IPS DF 19.7 (cell line): ENCODE measurements at regions not wholly inside any gene's neighbourhood (a gene's known extent, or its start where the extent isn't known, plus 50 kb on each side); places are given as distances from the start of the nearest gene placed in this dataset.

Experiments used
- DNase-seq: peaks from one replicate; pipeline ENCODE4 v3.0.0-alpha.2; 2013; ENCODE audit warnings: low read depth, low spot score

- no peak for DNase-seq
Measured at GRCh38 chr3:177569193-177569592, 371.9 kb upstream of the TBL1XR1 start.

DNA sequence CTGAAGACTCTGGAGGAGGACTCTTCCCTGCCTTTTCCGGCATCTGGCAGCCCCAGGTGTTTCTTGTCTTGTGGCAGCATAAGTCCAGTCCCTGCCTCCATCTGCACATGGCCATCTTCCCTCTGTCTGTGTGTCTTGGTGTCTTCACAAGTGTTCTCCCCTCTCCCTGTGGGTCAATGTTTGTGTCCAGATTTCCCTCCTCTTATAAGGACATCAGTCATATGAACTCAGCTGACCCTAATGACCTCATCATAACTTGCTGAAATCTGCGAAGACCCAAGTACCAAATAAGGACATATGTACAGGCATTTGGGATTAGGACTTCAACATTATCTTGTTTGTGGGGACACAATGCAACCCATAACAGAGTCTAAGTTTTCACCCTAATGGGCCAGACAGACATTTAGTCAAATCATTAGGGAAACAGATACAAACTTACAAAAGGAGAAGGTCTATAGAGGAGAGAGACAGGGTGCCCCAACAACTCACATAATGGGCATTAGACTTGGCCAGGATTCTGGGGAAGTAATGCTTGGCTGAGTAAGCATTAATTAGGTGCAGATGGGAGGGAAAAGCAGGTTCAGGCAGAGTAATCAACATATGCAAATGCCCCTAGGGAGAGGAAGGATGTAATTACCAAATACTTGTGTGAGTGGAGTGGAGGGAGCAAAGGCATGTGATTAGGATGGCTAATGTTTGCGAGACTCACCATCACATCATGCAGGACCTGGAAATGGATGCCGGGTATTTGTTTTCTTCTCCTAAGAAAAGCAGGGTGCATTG, 372.8 kb upstream of the TBL1XR1 start:
- DNase-seq, result no peak

DNA sequence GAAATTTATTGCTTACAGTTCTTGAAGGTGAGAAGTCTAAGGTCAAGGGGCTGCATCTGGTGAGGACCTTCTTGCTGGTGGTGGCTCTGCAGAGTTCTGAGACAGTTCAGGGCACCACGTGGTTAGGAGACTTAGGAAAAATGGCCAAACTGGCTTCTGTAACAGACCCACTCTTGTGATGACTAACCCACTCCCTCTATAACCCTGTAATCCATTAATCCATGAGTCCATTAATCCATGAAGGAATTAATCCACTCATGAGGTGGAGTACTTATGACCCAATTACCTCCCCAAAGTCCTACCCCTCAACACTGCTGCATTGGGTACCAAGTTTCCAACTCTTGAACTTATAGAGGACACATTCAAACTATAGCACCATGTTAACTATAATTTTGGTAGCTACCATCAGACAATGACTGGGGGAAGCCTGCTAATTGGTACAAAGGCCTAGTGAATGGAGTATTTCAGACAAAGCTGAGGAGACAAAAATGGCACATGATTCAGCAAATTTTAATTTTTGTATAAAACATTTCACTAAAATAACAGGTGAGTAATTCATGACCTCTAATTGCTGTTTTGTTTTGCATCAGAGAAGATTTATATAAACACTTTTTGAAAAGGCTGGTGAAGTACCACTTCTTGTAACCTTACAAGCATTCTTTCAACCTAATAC, 374.1 kb upstream of the TBL1XR1 start:
- DNase-seq, result no peak

DNA sequence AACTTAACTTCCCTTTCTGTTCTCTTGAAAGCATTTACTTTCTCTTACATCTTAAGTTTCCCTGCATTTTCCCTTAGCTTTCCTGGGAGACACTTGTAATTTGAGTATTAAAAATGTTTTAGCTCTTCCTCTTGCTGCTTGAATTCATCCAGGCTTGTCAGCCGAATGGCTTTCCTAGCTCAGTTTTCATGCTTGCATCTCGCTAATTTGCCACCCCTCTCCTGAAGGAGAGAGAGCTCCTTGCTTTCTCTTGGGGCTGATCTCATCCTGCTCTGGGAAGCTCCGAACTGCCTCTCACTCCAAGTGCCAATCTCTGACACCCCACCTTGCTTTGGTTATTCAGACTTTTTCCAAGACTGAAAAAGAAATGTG, 374.6 kb upstream of the TBL1XR1 start:
- DNase-seq, result no peak

- DNase-seq, result no peak
Measured at GRCh38 chr3:177574222-177574856, 377.1 kb upstream of the TBL1XR1 start.

DNA sequence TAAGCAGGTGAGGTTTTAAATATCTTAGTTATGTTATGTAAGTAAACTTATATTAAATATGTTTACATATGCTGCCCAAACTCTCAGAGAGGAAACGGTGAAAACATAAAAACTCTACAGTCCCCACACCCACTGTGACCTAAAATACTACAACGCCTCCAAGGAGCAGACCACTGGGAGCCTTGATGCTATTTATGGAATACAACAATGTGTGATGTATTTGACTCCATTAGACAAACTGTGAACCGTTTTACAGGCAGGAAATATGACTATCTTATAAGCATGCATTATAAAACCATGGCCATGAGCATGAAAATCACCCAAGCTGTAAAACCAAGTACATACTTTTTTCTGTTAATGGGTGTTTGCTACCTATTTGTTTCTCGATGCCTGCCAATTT, 379.5 kb upstream of the TBL1XR1 start:
- DNase-seq, result no peak

- no peak for DNase-seq
Measured at GRCh38 chr3:177578488-177578887, 381.2 kb upstream of the TBL1XR1 start.

DNA sequence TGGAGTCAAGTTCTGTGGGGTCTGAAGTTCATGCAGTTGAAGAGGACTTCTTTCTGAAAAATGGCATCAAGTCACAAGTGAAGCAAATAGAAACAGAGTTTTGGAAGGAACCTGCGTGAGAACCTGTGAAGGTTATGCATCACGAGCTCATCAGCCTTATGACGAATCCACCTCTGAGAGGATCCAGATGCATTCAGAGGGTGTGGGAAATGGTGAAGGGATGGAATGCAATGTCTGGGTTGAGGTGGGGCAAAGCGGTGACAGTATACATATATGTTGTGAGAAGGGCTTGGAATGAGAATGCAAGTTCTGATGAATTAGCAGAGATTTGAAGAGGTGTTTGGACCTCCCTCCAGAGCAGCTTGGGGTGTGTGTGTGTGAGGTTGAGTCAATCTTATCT, 382.1 kb upstream of the TBL1XR1 start:
- no peak for DNase-seq

DNA sequence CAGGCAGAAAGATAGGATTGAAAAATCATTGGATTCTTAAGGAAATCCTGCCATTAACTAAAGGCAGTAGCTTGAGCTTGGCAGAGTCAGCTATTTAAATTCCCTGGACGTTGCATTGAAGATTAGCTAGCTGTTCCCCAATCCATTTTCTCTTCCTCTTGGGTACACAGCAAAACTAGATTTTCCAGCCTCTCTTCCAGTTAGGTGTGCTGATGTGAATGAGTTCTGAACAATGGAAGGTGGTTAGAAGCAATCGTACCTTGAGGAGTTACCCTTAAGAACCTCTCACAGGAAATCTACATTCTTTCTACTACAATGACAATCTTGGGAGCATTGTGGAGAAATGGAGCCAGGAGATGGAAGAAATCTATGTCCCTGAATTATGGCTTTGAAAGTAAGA, 383.2 kb upstream of the TBL1XR1 start:
- no peak for DNase-seq

GRCh38 chr3:177585271-177585670, 388.0 kb upstream of the TBL1XR1 start:
- no peak for DNase-seq

DNA sequence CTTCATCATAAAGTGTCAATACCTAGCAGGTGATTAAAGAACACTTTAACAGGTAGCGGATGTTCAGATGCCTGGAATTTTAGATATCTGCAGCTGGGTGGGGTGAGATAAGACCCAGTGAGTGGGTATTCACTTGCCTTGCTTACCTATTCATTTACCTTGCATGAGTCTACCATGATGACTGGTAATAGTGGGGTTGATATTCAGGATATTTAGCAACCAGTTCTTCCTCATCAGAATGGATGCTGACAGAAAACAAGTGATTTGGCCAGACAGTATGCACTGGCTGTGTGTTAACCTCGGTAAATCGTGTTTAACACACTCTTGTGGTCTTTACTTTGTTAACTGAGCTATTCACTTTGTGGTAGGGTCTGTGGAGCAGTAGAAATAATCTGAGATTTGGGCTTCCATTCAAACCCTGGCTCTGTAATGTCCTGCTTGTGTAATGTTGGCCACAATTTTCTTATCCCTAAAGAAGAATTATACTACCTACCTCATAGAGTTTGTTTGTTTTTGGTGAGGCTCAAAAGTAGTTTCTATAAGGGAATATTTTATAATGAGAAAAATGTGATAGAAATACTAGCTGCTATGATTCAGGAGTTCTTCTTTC, 391.9 kb upstream of the TBL1XR1 start:
- no peak for DNase-seq

DNA sequence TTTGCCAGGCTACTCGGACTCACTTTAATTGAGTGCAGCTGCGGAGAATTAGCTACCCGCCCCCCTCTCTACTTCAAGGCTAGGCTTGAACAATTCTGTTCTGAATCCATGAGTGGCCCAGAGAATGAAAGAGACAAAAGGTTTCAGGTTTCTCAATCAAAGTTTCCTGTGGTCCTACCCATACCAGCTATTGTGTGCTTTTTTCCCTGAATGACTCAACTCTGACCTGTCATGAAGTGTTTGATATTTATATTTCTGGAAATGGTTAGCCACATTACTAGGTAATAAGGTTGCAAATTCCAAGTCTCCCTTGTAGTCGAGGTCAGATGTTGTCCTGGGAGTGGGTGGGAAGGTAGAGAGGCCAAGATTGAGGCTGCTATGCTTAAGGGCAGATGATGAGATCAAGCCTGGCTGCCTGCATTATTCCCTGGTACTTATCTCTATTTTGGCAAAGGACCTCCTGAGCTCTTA, 392.7 kb upstream of the TBL1XR1 start:
- DNase-seq, result no peak

DNA sequence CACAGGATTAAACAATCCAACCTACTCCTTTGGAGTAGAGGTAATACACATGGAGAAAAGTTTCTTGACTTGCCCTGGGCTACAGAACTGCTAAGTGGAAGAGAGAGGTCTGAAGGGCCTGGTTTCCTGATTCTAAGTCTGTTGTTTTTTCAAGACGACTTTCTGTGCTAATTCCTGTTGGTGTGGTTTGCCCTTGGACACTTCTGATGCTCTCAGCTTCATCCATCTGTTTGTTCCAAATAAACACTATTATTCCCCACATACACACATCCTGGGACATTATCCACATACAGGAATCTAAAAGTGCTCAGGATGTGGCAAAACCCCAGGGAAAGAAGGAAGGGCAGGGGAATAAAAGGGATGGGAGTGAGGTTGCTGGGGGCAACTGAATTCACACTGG, 393.5 kb upstream of the TBL1XR1 start:
- no peak for DNase-seq

DNA sequence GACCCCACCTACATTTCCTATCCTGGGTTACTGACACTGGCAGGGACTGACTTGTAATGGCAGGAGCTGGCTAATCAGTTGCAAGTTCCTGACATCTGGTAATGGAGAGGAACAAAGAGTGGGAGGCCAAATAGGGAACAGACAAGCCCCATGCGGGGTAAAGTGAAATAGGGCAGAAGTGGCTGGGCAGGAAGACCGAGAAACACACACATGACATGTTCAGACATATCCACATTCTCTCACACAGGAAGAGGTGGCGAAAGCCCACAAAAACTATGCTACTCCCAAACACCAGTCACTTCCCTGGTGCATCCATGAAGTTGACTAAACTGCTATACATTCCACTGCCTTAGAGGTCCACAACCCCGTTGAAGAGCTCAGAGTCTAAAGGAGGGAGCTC, 394.1 kb upstream of the TBL1XR1 start:
- no peak for DNase-seq

DNA sequence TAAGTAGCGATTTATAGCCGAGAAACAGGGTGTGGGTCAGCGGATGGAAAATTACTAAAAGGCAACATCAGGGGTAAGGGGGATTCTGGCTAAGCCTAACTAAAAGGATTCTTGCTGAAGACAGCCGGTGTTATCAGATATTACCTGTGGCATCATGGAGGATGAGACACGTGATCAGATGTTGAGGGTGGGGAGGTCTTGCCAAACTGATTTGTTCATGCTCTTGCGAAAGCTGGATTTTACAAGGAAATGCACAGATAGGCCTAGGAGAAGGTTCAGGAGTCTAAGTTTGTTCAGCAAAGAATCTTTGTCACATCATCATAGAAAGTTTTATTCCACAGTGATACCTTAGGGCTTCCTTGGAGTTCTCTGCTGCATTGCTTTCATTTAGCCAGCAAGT, 396.8 kb upstream of the TBL1XR1 start:
- no peak for DNase-seq

DNA sequence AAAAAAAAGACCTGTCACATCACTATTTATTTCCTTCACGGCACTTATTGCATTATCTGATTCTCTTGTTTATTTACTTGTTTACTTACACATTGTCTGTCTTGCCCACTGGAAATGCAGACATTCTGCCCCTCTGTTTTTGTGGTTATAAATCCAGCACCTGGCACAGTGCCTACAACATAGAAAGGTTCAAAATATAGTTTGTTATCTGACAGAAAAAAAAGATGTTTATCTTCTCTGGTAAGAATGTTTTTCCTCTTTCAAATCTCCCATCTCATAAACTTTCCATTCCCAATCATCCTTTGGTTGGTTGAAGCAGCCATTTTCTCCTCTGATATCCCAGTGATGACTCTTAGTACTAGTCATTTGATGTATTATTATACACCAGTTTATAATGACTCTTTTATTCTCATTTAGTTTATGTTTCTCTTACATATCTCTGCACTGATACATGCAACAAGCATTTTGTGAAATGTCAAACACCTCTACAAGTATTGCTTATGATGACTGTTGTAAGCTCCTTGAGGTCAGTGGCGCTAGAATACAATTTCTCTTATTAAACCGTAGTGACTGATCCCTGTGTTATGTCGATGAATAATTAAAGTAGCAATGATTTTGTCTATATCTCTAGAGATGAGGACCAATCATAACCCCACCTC, 398.4 kb upstream of the TBL1XR1 start:
- DNase-seq, result no peak

DNA sequence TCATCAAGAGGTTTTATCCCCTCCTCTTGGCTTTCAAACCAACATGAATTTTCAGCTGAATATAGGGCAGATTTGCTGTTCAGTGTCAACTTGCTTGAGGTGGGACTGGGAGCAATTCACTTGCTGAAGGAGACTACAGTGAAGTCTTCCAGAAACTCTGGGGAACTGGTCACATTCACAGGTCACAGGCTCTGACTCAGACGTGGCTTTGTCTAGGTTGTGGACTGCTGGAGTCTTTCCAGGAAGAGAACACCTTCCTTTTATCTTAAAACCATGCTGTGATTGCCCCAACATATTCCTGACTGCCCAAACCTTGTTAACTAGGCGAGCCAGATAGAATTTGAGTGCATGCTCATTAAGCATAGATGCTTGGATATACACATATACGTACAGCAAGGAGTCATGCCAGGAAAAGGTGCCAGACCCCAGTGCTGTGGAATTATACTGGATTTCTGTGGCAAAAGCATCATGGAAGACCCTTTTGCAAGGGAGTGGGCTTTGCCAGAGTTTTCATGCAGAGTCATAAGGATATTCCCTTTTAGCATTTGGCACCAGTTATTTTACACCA, 399.1 kb upstream of the TBL1XR1 start:
- no peak for DNase-seq

DNA sequence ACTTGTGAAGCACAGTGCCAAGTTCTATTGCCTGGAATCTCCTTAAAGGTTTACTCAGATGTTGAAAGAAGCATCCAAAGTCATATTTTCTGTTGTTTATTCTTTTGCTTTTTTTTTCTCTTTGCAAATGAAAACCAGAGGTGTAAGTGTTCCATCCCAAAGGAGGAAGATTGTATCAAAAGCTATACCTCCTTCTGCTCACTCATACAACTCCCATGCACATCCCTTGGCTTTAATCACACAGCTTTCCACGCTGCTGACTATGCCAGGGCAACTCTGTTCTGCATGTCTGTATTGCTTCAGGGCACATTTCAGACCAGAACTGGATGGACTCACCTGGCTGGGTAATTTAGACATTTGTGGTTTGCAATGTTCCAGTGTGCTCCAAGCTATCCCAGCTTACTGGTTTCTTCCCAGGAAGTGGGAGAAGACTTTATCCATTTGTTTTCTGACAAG, 399.6 kb upstream of the TBL1XR1 start:
- no peak for DNase-seq

DNA sequence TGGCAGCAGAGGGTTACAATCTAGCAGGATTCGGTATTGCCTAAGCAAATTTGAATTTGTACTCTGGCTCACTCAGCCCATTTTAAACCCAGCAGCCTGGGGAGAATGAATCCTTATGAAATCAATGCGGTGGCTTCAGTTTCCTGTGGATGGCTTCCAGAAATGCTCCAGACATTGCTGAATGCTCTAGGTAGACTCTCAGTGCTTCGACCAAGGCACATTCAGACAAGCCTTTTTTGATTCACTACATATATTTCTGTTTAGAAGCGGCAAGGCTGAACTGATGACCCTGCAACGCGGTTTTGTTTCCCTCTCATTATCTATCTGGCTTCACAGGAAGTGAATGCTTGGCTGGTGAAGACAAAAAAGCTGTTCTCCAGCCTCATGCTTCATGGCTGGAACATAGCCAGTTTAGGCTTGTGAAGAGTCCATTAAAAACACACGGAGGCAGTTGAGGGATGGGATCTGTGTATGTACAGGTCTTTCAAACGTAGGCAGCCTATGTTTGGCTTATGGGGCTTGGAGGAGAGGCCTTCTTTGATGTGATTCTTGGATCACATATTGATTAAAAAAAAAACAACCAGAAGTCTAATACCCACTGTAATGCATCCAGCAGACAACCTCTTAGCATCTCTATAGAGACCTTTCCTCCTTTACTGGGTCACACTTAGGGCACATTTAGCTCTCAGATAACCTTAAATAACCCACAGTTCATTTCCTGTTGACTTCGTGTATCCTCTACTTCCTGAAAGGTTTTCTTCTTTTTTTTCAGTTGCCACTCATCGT, 400.2 kb upstream of the TBL1XR1 start:
- no peak for DNase-seq

GRCh38 chr3:177598097-177598833, 401.0 kb upstream of the TBL1XR1 start:
- DNase-seq, result no peak
